CD14-positive monocyte (primary cell): ENCODE measurements at regions not wholly inside any gene's neighbourhood (a gene's known extent, or its start where the extent isn't known, plus 50 kb on each side); places are given as distances from the start of the nearest gene placed in this dataset.
"Not testable (repeated sequence)": the region's sequence is repeated elsewhere in the genome, so short reads cannot be mapped to it uniquely, and the experiment has no call there.

Experiments
- DNase-seq, 3 donors: peaks; one replicate each; pipeline ENCODE4 v3.0.0-alpha.2; 2011 to 2022
- H2AFZ ChIP-seq: 2 replicates; pipeline ENCODE4 v1.6.0; 2012; ENCODE audit warnings: mild to moderate bottlenecking, low read depth, low read length, inconsistent platforms; ENCODE audit not compliant: insufficient read depth, poor library complexity, severe bottlenecking
- H3K27ac ChIP-seq, 2 donors: 1 replicate in 1 of 2; 2 replicates in 1 of 2; pipeline ENCODE4 v1.5.1; 2012 to 2013; ENCODE audit warnings: low read length in 2 of 2, control low read depth in 1 of 2, inconsistent platforms in 1 of 2, low read depth in 1 of 2, mild to moderate bottlenecking in 1 of 2
- H3K27me3 ChIP-seq, 2 donors: one replicate each; pipeline versions ENCODE4 v1.6.0 to v1.6.1; 2011 to 2013; ENCODE audit warnings: low read length in 2 of 2; ENCODE audit not compliant: control insufficient read depth in 2 of 2, insufficient read depth in 2 of 2
- H3K36me3 ChIP-seq, 2 donors: replicated peaks in 1 of 2; 1 replicate in 1 of 2; 2 replicates in 1 of 2; pipeline versions ENCODE4 v1.5.1 to v1.6.1; 2012 to 2013; ENCODE audit warnings: low read length in 2 of 2, control low read depth in 1 of 2, inconsistent platforms in 1 of 2, mild to moderate bottlenecking in 1 of 2; ENCODE audit not compliant: insufficient read depth in 2 of 2, control insufficient read depth in 1 of 2
- H3K4me1 ChIP-seq, 2 donors: 1 replicate in 1 of 2; 2 replicates in 1 of 2; pipeline versions ENCODE4 v1.5.1 to v1.6.1; 2012 to 2013; ENCODE audit warnings: low read length in 2 of 2, control low read depth in 1 of 2, inconsistent platforms in 1 of 2, mild to moderate bottlenecking in 1 of 2, moderate library complexity in 1 of 2; ENCODE audit not compliant: insufficient read depth in 2 of 2, control insufficient read depth in 1 of 2
- H3K4me2 ChIP-seq: replicated peaks from 2 replicates; pipeline ENCODE3; 2012; ENCODE audit warnings: low read length, moderate library complexity, mild to moderate bottlenecking; ENCODE audit not compliant: poor library complexity, severe bottlenecking; ENCODE audit errors: extremely low read depth
- H3K4me3 ChIP-seq, 3 experiments: fragments of 200-600 bp in 1 of 3; sonication (generic) in 1 of 3; replicated peaks in 1 of 3; 1 replicate in 2 of 3; 2 replicates in 1 of 3; pipeline ENCODE4 v1.5.1; 2011 to 2013; ENCODE audit warnings: low read length in 3 of 3, mild to moderate bottlenecking in 3 of 3, control low read depth in 2 of 3, low read depth in 2 of 3, inconsistent platforms in 1 of 3, moderate library complexity in 1 of 3
- H3K79me2 ChIP-seq: 2 replicates; pipeline ENCODE4 v1.6.0; 2012; ENCODE audit warnings: mild to moderate bottlenecking, control low read depth, inconsistent platforms, low read length, moderate library complexity; ENCODE audit not compliant: insufficient read depth
- H3K9ac ChIP-seq: 2 replicates; pipeline ENCODE4 v1.6.0; 2017; ENCODE audit warnings: low read length, mild to moderate bottlenecking; ENCODE audit not compliant: insufficient read depth, poor library complexity, severe bottlenecking
- H3K9me3 ChIP-seq, 2 donors: replicated peaks in 1 of 2; 1 replicate in 1 of 2; 2 replicates in 1 of 2; pipeline versions ENCODE4 v1.5.1 to v1.6.1; 2012 to 2013; ENCODE audit warnings: low read length in 2 of 2, control low read depth in 1 of 2; ENCODE audit not compliant: control insufficient read depth in 1 of 2, insufficient read depth in 1 of 2
- H4K20me1 ChIP-seq: 2 replicates; pipeline ENCODE4 v1.6.0; 2012; ENCODE audit warnings: mild to moderate bottlenecking, low read length, control low read depth, moderate library complexity; ENCODE audit not compliant: insufficient read depth
- H3K27ac Mint-ChIP-seq, 7 donors: one replicate each; pipeline ENCODE4 v1.8.0; 2020; ENCODE audit warnings: mild to moderate bottlenecking in 7 of 7, mixed read lengths in 7 of 7, moderate library complexity in 6 of 7, inconsistent platforms in 2 of 7
- H3K27me3 Mint-ChIP-seq, 3 donors: one replicate each; pipeline ENCODE4 v1.8.0; 2021 to 2022; ENCODE audit warnings: low read depth in 3 of 3, mild to moderate bottlenecking in 3 of 3, mixed read lengths in 3 of 3, moderate library complexity in 3 of 3, inconsistent platforms in 1 of 3
- H3K36me3 Mint-ChIP-seq, 2 donors: one replicate each; pipeline ENCODE4 v1.8.0; 2020; ENCODE audit warnings: mixed read lengths in 2 of 2, inconsistent platforms in 1 of 2, mild to moderate bottlenecking in 1 of 2
- H3K4me1 Mint-ChIP-seq: one replicate; pipeline ENCODE4 v1.8.0; 2020; ENCODE audit warnings: mild to moderate bottlenecking, mixed read lengths
- H3K4me3 Mint-ChIP-seq, 2 donors: one replicate each; pipeline ENCODE4 v1.8.0; 2020; ENCODE audit warnings: mild to moderate bottlenecking in 2 of 2, mixed read lengths in 2 of 2, moderate library complexity in 1 of 2
- H3K9me3 Mint-ChIP-seq, 7 donors: one replicate each; pipeline ENCODE4 v1.8.0; 2020 to 2022; ENCODE audit warnings: mixed read lengths in 7 of 7, mild to moderate bottlenecking in 6 of 7, moderate library complexity in 6 of 7, inconsistent platforms in 2 of 7
- WGBS: methylation state at CpG from one replicate; pipeline ENCODE4 v1.1.5; 2013; ENCODE audit warnings: missing lambda C conversion rate; ENCODE audit not compliant: insufficient coverage; 5-methylcytosine and 5-hydroxymethylcytosine counted together
- intact Hi-C, 2 donors: fragments of 100-400 bp; cut with micrococcal nuclease; formaldehyde crosslinking; loops; one replicate each; pipeline versions ENCODE4 v1.15.0 to v1.15.1; 2023
- TF ChIP-seq, protein P1 (sequence below): fragments of 200-600 bp; IDR thresholded peaks from one replicate; pipeline ENCODE4 v1.8.0; 2022; ENCODE audit warnings: antibody characterized with exemption, mild to moderate bottlenecking

DNA sequence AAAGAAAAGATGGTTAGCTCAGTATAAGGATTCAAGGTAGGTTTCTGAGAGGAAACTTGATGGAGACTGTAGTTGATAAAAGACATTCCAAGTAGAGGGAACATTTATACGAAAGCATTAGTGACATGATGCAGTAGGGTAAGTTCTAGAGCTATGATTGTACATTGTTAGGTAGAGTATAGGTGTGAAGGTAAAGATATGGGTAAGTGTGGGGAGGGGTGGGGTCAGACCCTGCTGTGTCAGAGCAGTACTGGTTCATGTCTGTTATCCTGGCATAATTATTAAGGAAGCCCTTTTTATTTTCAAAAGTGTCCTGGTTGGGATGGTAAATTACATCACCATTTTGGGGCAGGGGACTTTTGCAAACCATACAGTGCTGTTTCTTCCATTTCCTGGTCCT, 635.8 kb downstream of the COL12A1 start:
- Histone ChIP-seq H3K4me2 (no peak overlapping the region), H3K27me3 (no peaks in the 10 kb centered on the region), H3K9ac (no peak overlapping the region), H3K27ac (no peak overlapping the region), H3K36me3 (no peaks in the 10 kb centered on the region), H3K79me2 (no peaks in the 10 kb centered on the region), H3K4me3 (no peak overlapping the region), H4K20me1 (no peaks in the 10 kb centered on the region), H3K4me1 (no peaks in the 10 kb centered on the region), H3K9me3 (no peaks in the 10 kb centered on the region), H2AFZ (no peak overlapping the region)
- WGBS, result 86% methylated on average over 1 of the region's 1 CpG
- H3K9me3 Mint-ChIP-seq, result peaks cover 0 to 3% (median 0%) of the 10 kb centered on the region in 7 donors
- TF ChIP-seq, protein P1, sequence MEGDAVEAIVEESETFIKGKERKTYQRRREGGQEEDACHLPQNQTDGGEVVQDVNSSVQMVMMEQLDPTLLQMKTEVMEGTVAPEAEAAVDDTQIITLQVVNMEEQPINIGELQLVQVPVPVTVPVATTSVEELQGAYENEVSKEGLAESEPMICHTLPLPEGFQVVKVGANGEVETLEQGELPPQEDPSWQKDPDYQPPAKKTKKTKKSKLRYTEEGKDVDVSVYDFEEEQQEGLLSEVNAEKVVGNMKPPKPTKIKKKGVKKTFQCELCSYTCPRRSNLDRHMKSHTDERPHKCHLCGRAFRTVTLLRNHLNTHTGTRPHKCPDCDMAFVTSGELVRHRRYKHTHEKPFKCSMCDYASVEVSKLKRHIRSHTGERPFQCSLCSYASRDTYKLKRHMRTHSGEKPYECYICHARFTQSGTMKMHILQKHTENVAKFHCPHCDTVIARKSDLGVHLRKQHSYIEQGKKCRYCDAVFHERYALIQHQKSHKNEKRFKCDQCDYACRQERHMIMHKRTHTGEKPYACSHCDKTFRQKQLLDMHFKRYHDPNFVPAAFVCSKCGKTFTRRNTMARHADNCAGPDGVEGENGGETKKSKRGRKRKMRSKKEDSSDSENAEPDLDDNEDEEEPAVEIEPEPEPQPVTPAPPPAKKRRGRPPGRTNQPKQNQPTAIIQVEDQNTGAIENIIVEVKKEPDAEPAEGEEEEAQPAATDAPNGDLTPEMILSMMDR, result no peak
- H3K36me3 Mint-ChIP-seq, result no peaks in the 10 kb centered on the region
- no peaks in the 10 kb centered on the region for H3K27me3 Mint-ChIP-seq
- H3K4me3 Mint-ChIP-seq, result no peak overlapping the region
- H3K4me1 Mint-ChIP-seq, result no peaks in the 10 kb centered on the region
- DNase-seq, result no peak
- intact Hi-C loops, result no loop called here
- no peak overlapping the region for H3K27ac Mint-ChIP-seq

- H3K4me2 ChIP-seq, result no peak overlapping the region
- no peaks in the 10 kb centered on the region for H3K4me1 Mint-ChIP-seq
- intact Hi-C loops, result no loop called here
These were observed 637.0 kb downstream of the COL12A1 start for GRCh38 chr6:74568861-74569260.

GRCh38 chr6:74567923-74568290, 637.9 kb downstream of the COL12A1 start:
- H3K27me3 Mint-ChIP-seq, result not testable (repeated sequence)

More at GRCh38 chr6:74568861-74569260, 637.0 kb downstream of the COL12A1 start:
- Histone ChIP-seq H3K4me1 (no peaks in the 10 kb centered on the region), H3K79me2 (no peaks in the 10 kb centered on the region), H3K27ac (no peak overlapping the region), H3K27me3 (no peaks in the 10 kb centered on the region), H3K4me3 (no peak overlapping the region), H3K36me3 (no peaks in the 10 kb centered on the region), H3K9me3 (no peaks in the 10 kb centered on the region), H4K20me1 (no peaks in the 10 kb centered on the region), H2AFZ (no peak overlapping the region), H3K9ac (no peak overlapping the region)
- TF ChIP-seq, protein P1, result no peak
- Mint-ChIP-seq H3K4me3 (no peak overlapping the region), H3K36me3 (no peaks in the 10 kb centered on the region), H3K27ac (no peak overlapping the region), H3K9me3 (peaks cover 0 to 3% (median 0%) of the 10 kb centered on the region in 7 donors), H3K27me3 (no peaks in the 10 kb centered on the region)
- no CpG with 5 or more reads among the region's 6 CpGs for WGBS
- no peak for DNase-seq

More at GRCh38 chr6:74567923-74568290, 637.9 kb downstream of the COL12A1 start:
- H3K79me2 ChIP-seq, H3K9me3 Mint-ChIP-seq, H3K36me3 Mint-ChIP-seq, H3K4me1 ChIP-seq, H3K9me3 ChIP-seq, H4K20me1 ChIP-seq, H3K27ac ChIP-seq, H2AFZ ChIP-seq, H3K4me2 ChIP-seq, H3K4me3 Mint-ChIP-seq, H3K4me1 Mint-ChIP-seq, H3K27me3 ChIP-seq, H3K27ac Mint-ChIP-seq, H3K36me3 ChIP-seq, H3K4me3 ChIP-seq, intact Hi-C loops, H3K9ac ChIP-seq, DNase-seq: not testable (repeated sequence)
- no CpG with 5 or more reads among the region's 4 CpGs for WGBS
